K562 (cell line): ENCODE measurements at regions not wholly inside any gene's neighbourhood (a gene's known extent, or its start where the extent isn't known, plus 50 kb on each side); places are given as distances from the start of the nearest gene placed in this dataset.

Experiments
- ATAC-seq: fragments of 200-7000 bp; cut with Tn5 transposase; 3 replicates; pipeline ENCODE4 v1.9.1; 2020; ENCODE audit warnings: moderate library complexity
- BruUV-seq: library from RNA; stranded (reverse); fragments of 400-500 nt; replicated peaks from 2 replicates; lab custom pipeline; 2021; lab: Mats Ljungman, UMichigan
- CTCF ChIA-PET: fragments of 300-600 bp; formaldehyde crosslinking; extraction: SDS; loops from one replicate; lab custom pipeline; 2021; ENCODE audit warnings: low intra/inter-chr PET ratio; lab: Yijun Ruan, JAX
- POLR2A ChIA-PET: fragments of 300-600, 350-650 bp; sonication (Branson Sonifier 250); formaldehyde crosslinking; extraction: SDS; loops from one replicate; lab custom pipeline; 2021; ENCODE audit warnings: antibody characterized with exemption, inconsistent platforms; lab: Yijun Ruan, JAX
- DNase-seq, 4 experiments: peaks; one replicate each; pipeline versions ENCODE4 v3.0.0 to v3.0.0-alpha.2; 2011 to 2018; ENCODE audit warnings: low spot score in 3 of 4, mixed read lengths in 3 of 4; ENCODE audit errors: extremely low read depth in 1 of 4
- FAIRE-seq: peaks from 2 replicates; lab custom pipeline; 2011; peaks lifted over from hg19 to GRCh38; lab: Jason Lieb, UNC
- H2AFZ ChIP-seq: 2 replicates; pipeline ENCODE4 v1.6.0; 2011; ENCODE audit warnings: low read depth, low read length, control low read depth, inconsistent platforms
- H3K27ac ChIP-seq: fragments of 200-600 bp; 3 replicates; pipeline ENCODE4 v1.8.0; 2011; ENCODE audit warnings: low read depth, mild to moderate bottlenecking, control low read depth, inconsistent platforms, low read length, moderate library complexity, mixed read lengths; ENCODE audit errors: extremely low read depth
- H3K27me3 ChIP-seq, 2 experiments: fragments of 300-600 bp in 1 of 2; 2 replicates in 1 of 2; 3 replicates in 1 of 2; pipeline versions ENCODE4 v1.6.0 to v1.8.0; 2011; ENCODE audit warnings: inconsistent platforms in 2 of 2, low read length in 2 of 2, mild to moderate bottlenecking in 1 of 2, mixed read lengths in 1 of 2, moderate library complexity in 1 of 2; ENCODE audit not compliant: control insufficient read depth in 2 of 2, insufficient read depth in 2 of 2
- H3K36me3 ChIP-seq: fragments of 300-600 bp; 3 replicates; pipeline ENCODE4 v1.8.0; 2011; ENCODE audit warnings: mild to moderate bottlenecking, low read length, inconsistent platforms; ENCODE audit not compliant: control insufficient read depth, insufficient read depth
- H3K4me1 ChIP-seq, 2 experiments: fragments of 200-600 bp in 1 of 2; replicated peaks in 1 of 2; 2 replicates in 1 of 2; 3 replicates in 1 of 2; pipeline versions ENCODE4 v1.5.1 to v1.8.0; 2011; ENCODE audit warnings: inconsistent platforms in 2 of 2, low read length in 2 of 2, mild to moderate bottlenecking in 1 of 2, mixed read lengths in 1 of 2, moderate library complexity in 1 of 2; ENCODE audit not compliant: control insufficient read depth in 2 of 2, insufficient read depth in 2 of 2
- H3K4me2 ChIP-seq: 2 replicates; pipeline ENCODE4 v1.6.1; 2011; ENCODE audit warnings: low read length, control low read depth, inconsistent platforms, mixed read lengths; ENCODE audit not compliant: insufficient read depth
- H3K4me3 ChIP-seq: fragments of 200-600 bp; sonication (generic), shearing (Covaris generic); 2 replicates; pipeline ENCODE4 v1.5.1; 2016; ENCODE audit warnings: control low read depth, inconsistent platforms
- H3K79me2 ChIP-seq: fragments of 200-600 bp; 3 replicates; pipeline ENCODE4 v1.8.0; 2011; ENCODE audit warnings: low read length, inconsistent platforms; ENCODE audit not compliant: control insufficient read depth, insufficient read depth
- H3K9ac ChIP-seq, 2 experiments: 2 replicates each; pipeline versions ENCODE4 v1.6.0 to v1.6.1; 2011; ENCODE audit warnings: low read depth in 2 of 2, low read length in 2 of 2, control low read depth in 1 of 2, inconsistent platforms in 1 of 2, mild to moderate bottlenecking in 1 of 2, mixed read lengths in 1 of 2; ENCODE audit not compliant: insufficient read depth in 1 of 2
- H3K9me1 ChIP-seq: one replicate; pipeline ENCODE4 v1.6.0; 2011; ENCODE audit warnings: inconsistent platforms, mild to moderate bottlenecking, low read length, moderate library complexity; ENCODE audit not compliant: control insufficient read depth, insufficient read depth
- H3K9me3 ChIP-seq: replicated peaks from 2 replicates; pipeline ENCODE4 v1.5.1; 2011; ENCODE audit warnings: low read depth, low read length, inconsistent platforms; ENCODE audit not compliant: control insufficient read depth, insufficient read depth
- H4K20me1 ChIP-seq: replicated peaks from 2 replicates; pipeline ENCODE4 v1.6.1; 2011; ENCODE audit warnings: low read length, inconsistent platforms, mixed read lengths; ENCODE audit not compliant: control insufficient read depth, insufficient read depth
- CEBPG ChIP-seq, 3 experiments: fragments of 200-800 bp in 1 of 3; sonication (Bioruptor generic) in 1 of 3; sonication (generic) in 1 of 3; formaldehyde crosslinking in 1 of 3; IDR thresholded peaks in 2 of 3; conservative IDR thresholded peaks in 1 of 3; 2 replicates each; pipeline versions ENCODE4 v1.6.1 to v1.8.0; 2016 to 2022; ENCODE audit warnings: missing compliant biosample characterization in 2 of 3, missing genetic modification characterization in 2 of 3, mild to moderate bottlenecking in 1 of 3, missing genetic modification reagents in 1 of 3
- SRF ChIP-seq, 2 experiments: fragments of 250-450, 450-650 bp in 1 of 2; sonication (Bioruptor Pico) in 1 of 2; sonication (generic) in 1 of 2; formaldehyde crosslinking; IDR thresholded peaks; 2 replicates each; pipeline versions ENCODE4 v1.5.0 to v1.5.1; 2020 to 2022; ENCODE audit warnings: mild to moderate bottlenecking in 1 of 2, missing genetic modification reagents in 1 of 2
- ZSCAN29 ChIP-seq: fragments of 450-650 bp; IDR thresholded peaks from 2 replicates; pipeline ENCODE4 v1.6.1; 2017
- WGBS: fragments of 100-300 bp; shearing (Covaris generic); methylation state at CpG from one replicate; pipeline ENCODE4 v1.1.6; 2016; ENCODE audit warnings: low coverage, mixed read lengths; ENCODE audit not compliant: insufficient coverage; ENCODE audit errors: missing lambda C conversion rate; 5-methylcytosine and 5-hydroxymethylcytosine counted together
- in situ Hi-C: fragments of 300-500 bp; cut with MboI; formaldehyde crosslinking; loops from 4 replicates; pipeline ENCODE4 v1.15.0; 2018; ENCODE audit warnings: inconsistent platforms, mixed read lengths
- intact Hi-C: fragments of 100-400 bp; cut with micrococcal nuclease; formaldehyde crosslinking; loops from 2 replicates; pipeline ENCODE4 v1.14.2; 2022
- TF ChIP-seq, protein P1 (sequence below): sonication (generic); formaldehyde crosslinking; IDR thresholded peaks from 2 replicates; pipeline ENCODE4 v1.8.0; 2022; ENCODE audit warnings: mild to moderate bottlenecking, missing genetic modification reagents
- TF ChIP-seq, protein P2 (sequence below): fragments of 250-450 bp; sonication (Bioruptor Pico); IDR thresholded peaks from 2 replicates; pipeline ENCODE4 v1.5.0; 2022; ENCODE audit warnings: mild to moderate bottlenecking

DNA sequence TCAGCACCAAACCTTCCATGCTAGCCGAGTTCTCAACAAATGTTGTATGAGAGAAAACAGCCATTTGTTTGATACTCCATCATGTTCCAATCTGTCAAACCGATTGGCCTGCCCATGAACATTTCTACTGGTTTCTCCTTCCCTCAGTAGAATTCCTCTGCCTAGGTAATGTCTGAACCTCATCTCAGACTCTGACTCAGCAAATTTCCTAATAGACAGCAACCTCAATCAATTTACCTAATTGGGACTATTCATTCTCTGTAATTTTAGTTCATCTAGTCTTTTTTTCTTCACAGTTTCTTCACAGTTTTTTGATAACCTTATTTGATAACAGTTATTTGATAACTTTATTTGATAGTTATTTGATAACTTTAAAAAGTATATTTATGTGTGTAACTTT is 585.1 kb downstream of the DNAJB9 start (continued):
- TF ChIP-seq CEBPG (CRISPR knock-in tag; IDR thresholded peaks at IDR 0.05) (no peak), CEBPG (tag; conservative IDR thresholded peaks at IDR 0.05 in 1 of 2, IDR thresholded peaks at IDR 0.05 in 1 of 2) (no peak)

DNA sequence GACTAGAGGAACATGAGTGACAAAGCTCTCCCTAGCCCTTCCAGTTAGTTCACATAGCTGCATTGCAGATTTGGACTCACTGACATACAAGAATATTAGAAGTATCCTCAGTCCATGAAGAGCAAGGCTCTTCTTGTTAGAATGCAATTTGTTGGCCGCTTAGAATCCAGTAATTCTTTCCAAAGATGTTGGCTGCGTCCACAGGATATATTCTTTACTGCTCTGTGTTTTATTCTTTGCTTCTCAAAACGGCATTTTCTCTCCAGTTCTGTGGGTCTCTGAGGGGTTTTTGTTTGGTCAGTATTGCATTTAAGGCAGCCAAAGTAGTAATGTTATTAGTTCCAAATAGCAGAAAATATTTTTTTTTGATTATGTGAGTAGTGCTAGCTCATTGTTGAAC is 588.6 kb downstream of the DNAJB9 start:
- no peak for FAIRE-seq
- Histone ChIP-seq H3K9me3 (no peaks in the 10 kb centered on the region), H3K4me3 (no peak overlapping the region), H3K27ac (no peak overlapping the region), H3K4me2 (no peak overlapping the region), H4K20me1 (no peaks in the 10 kb centered on the region), H2AFZ (no peak overlapping the region), H3K9ac (no peak overlapping the region)
- POLR2A ChIA-PET, result no interaction called here
- no peak for DNase-seq
- WGBS, result 0% methylated on average over 3 of the region's 3 CpGs
- intact Hi-C loops, result no loop called here
- in situ Hi-C loops, result no loop called here
- TF ChIP-seq, protein P1, sequence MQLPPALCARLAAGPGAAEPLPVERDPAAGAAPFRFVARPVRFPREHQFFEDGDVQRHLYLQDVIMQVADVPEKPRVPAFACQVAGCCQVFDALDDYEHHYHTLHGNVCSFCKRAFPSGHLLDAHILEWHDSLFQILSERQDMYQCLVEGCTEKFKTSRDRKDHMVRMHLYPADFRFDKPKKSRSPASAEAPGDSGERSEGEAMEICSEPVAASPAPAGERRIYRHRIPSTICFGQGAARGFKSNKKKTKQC, result no peak
- no peak for TF ChIP-seq ZSCAN29
- TF ChIP-seq SRF (CRISPR knock-in tag; IDR thresholded peaks at IDR 0.05), result no peak
- TF ChIP-seq, protein P2, sequence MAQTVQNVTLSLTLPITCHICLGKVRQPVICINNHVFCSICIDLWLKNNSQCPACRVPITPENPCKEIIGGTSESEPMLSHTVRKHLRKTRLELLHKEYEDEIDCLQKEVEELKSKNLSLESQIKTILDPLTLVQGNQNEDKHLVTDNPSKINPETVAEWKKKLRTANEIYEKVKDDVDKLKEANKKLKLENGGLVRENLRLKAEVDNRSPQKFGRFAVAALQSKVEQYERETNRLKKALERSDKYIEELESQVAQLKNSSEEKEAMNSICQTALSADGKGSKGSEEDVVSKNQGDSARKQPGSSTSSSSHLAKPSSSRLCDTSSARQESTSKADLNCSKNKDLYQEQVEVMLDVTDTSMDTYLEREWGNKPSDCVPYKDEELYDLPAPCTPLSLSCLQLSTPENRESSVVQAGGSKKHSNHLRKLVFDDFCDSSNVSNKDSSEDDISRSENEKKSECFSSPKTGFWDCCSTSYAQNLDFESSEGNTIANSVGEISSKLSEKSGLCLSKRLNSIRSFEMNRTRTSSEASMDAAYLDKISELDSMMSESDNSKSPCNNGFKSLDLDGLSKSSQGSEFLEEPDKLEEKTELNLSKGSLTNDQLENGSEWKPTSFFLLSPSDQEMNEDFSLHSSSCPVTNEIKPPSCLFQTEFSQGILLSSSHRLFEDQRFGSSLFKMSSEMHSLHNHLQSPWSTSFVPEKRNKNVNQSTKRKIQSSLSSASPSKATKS (CRISPR knock-in tag), result no peak
- TF ChIP-seq, all 486 proteins: peak for 0
- Histone ChIP-seq H3K27me3 (no peaks in the 10 kb centered on the region), H3K36me3 (no peaks in the 10 kb centered on the region), H3K9me1 (no peaks in the 10 kb centered on the region), H3K4me1 (no peaks in the 10 kb centered on the region), H3K79me2 (no peaks in the 10 kb centered on the region)
- no peak for ATAC-seq
- CTCF ChIA-PET, result no interaction called here
- no TSS peak for BruUV-seq
